ENCODE measurements at regions not wholly inside any gene's neighbourhood (a gene's known extent, or its start where the extent isn't known, plus 50 kb on each side); places are given as distances from the start of the nearest gene placed in this dataset.
"Not testable (repeated sequence)": the region's sequence is repeated elsewhere in the genome, so short reads cannot be mapped to it uniquely, and the experiment has no call there.

DNA sequence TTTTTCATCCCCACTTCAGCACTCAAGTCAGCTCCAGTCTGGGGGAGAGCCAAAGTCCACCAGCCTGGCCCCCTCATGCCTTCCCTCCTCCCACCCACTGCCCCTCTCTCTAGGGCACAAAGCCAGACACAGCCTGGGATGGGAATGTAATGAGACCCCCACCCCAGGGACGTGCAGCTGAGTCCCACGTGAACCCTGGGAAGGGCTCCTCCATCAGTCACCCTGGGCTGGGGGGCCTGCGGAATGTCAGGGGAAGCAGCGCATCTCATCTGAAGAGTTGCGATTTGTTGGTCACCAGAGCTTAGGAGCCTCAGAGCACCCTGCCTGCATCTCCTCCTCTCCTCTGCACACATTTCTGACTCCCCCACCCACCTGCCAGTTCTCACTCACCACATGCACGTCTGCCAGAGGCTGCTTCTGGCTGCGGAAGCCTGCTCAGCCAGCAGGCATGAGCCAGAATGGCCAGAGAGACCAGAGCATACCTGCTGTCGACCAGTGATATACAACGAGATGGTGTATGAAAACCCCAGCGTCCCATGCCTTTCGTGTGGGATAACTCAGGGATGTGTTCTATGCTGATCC, 167.1 kb upstream of the TOP1 start:
- no peak for DNase-seq

DNA sequence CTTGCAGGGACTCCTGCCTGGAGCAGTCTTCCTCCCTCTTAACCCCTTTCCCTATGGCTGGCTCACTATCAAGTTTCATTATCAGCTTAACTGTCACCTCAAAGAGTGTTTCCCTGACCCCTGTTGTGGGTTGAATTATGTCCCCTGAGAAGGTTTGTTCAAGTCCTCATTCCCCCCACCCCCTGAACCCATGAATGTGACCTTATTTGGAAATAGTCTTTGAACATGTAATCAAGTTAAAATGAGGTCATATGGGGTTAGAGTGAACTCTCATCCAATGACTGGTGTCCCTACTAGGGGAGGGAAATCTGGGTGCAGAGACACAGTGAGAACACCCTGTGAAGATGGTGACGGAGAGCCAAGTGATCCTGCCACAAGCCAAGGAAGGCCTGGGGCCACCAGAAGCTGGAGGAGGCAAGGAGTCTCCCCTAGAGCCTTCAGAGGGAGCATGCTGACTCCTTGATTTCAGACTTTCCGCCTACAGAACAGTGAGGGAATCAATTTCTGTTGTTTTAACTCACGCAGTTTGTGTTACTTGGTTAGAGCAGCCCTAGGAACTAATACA, 165.2 kb upstream of the TOP1 start:
- no peak for DNase-seq

DNA sequence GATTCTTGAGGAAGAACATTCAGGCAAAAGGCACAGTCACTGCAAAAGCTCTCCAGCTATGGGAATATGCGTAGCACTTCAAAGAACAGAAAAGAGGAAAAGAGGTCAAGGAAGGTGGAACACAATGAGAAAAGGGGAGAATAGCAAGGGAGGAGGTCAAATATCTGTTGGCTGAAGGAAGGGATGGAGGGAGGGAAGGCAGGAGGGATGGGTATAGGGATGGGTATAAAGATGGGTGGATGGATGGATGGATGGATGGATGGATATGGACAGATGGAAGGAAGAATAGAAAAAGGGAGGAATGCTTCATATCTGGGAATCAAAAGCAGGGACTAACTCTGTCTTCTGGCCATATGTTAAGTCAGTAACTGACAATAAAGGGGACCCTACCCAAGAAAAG, 164.2 kb upstream of the TOP1 start:
- DNase-seq, result no peak

DNA sequence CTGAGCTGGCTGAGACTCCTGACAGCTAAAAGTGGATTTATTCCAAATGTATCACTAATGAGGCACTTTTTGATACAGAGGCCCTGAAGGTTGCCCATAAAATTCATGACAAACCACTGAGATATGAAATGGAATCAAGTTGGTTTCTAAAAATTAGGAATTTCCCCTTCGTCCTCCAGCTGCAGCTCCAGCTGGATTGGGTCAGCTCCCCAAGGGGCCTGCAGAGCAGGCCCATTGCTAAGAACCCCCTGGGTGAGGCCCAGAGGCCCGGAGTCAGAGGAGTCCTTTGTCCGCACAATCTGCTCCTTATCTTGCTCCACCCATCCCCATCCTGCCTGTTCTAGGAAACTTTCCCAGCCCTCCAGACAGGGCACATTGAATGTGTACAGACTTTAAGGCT, 163.5 kb upstream of the TOP1 start:
- no peak for DNase-seq

DNA sequence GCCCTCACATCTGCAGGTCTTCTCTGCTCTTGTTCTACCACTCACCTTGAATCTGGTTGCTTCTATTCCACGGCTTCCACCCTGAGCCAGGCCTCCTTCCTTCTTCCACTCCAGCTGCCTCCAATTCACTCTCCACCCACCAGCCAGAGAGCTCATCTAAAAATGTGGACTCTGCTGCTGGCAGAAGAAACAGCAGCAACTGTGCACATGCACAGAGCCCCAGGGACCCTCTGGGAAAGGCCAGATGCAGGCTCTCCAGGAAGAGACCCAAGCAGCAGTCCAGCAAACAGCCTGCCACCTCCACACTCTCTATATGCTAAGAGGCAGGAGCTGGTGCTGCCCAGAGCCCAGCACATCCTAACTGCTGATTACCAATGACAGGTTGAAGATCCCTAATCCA, 162.6 kb upstream of the TOP1 start:
- DNase-seq, result no peak

DNA sequence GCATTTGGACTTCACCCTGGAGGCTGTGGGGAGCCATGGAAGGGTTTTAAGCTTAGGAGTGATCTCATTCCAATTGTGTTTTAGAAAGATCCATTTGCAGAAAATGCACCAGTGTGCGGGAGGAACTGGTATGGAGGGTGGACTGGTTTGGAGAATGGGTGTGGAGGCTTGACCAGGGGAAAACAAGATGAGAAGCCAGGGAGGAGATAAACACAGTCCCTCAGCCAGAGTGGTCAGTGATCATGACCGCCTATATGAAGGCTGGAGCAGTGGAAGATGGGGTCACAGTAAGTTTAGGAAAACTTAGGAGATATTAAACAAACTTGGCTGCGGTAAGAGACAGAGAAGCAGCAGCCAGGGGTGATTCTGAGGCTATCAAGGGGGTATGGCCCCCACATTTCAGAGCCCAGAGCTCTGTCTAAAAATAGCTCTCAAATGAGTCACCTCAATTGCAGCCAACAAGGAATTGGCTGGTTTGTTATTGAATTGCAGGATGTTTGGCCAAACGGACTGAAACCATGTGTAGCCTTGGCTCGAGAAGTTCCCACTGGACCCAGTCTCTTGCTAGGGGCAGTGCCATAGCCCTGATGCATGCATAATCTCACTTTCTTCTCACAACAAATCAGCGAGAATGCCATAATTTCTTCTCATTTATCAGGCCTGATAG, 159.9 kb upstream of the TOP1 start:
- no peak for DNase-seq

DNA sequence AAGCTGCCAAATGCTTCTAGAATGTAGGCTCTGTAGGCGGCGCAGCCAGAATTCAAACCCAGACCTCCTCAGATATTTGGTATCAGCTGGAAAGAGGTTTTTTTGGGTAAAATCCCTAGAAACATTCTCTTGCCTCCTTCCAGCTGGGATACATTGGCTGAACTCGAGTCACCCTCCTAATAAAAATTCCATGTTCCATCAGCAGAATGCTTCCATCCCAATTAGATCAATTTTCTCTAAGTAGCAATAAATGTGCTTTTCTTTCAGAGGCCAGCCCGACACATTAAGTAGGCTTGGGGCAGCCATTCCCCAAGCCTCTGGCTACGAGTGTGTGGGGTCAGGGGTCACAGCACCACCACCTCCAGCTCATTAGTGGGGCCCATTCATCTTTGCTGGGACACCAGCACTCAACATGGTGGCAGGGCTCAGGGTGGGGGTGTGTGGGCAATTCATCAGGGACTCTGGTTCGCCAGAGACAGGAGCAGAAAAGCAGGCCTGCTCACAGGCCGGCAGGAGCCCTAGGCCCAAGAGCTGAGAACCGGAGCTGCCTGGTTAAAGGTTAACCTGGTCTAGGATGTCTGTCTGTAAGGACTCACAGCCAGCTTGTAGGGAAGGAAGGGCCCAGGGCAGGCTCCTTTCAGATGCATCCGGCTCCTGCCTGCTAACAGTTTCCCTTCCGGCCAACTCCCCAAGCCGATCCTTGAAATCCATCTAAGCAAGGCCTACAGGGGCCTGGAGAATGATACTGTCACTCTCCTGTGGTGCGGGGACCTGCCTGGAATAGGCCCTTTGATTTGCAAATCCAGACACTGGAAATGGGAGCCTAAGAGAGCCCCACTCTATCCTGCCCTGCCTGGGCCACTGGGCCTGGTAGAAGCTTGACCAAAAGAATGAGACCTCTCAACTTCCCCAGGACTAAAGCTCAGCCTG, 159.1 kb upstream of the TOP1 start:
- no peak for DNase-seq

DNA sequence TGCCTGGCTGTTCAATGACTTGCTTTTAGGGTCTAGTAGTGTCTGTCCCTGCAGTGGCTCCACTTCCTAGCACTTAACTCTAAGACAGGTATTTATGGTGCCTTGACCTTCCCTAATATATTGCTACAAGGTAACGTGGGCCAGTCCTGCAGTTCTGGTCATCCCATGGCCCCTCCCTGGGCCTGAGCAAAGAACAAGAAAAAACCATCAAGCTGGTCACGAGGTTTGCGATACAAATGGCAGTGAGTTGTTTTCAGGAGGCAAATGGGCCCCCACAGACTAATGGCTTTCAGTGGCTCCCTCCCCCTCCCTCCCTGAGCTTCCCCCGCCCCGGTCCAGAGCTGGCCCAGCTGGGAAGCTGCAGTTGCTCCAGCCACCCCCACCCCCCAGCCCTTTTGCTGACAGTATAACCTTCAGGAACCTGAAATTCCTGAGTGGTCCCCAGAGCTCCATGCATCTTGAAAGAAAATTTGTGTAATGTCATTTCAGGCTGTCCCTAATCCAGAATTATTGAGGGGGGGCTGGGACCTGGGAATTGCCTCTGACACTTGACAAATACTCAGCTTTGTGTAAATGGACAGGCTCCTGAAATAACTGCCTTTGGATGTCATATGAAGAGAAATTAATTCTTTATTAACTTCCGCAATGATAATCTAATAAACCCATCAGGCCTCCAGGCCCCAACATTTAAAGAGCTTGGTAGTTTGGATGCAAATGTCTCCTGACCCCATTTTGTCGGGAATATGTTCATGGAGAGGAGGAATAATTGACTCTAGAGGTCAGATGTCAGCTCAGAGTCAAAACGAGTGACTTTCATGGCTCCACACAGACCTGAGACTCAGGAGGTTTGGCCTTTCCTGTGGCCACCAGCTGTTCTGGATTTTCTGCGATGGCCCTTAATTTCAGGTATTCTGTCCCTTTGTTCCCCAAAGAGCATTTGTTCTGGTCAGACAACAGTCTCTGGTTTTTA, 153.2 kb upstream of the TOP1 start:
- no peak for DNase-seq

DNA sequence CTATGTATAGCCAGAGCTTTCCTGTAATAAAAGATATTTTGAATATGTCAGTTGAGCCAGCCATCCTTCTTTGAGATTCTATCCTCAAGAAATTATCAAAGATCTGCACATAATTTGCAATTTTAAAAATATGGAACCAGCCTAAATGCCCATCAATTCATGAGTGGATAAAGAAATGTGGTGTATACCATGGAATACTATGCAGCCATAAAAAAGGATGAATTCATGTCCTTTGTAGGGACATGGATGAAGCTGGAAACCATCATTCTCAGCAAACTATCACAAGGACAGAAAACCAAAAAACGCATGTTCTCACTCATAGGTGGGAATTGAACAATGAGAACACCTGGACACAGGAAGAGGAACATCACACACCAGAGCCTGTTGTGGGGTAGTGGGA, 150.5 kb upstream of the TOP1 start:
- DNase-seq, result not testable (repeated sequence)

DNA sequence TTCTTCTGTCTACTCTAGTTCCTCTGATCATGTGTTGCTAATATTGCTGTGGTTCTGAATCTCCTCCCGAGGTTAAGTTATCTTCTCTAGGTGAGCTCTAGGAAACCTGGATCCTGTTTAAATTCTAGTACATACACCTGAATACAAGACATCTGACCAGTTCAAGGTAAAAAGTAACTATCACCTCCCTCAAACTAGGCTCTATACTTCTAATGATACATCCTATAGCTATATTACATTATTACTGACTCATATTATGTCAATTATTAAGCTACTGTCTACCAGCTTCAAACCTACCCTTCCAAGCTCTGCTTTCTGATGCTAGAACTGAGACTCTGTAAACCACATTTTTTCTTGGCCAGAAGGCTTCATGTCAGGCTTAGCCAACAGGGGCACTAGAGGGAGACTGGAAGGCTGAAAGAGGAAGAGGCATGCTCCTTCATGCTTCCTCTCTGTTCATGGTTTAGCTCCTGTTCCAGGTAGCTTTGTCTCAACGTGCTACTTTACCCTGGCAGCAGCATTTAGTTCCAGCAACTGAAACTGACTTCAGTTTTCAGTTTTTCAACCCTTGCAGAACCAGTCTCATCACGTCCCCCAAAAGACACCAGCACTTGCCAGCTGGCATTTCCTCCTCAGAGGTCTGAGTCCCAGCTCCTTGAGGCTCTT, 148.4 kb upstream of the TOP1 start:
- DNase-seq, result no peak

DNA sequence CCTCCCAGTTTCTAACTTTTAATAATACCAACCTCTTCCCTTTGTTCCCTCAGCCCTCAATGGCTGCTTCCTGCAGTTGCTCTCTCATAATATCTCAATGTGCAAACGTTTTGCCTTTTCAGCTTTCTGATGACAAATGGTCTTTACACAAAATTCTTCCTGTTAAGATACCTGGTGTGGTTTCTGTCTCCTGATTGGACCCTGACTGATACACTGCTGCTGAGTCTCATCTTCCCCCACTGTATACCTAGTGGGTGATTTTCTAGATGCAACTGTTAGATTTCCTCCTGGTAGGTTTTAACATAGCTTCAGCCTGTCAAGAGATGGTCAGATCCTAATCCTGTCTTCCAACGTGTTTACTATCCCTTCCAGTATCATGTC, 147.9 kb upstream of the TOP1 start:
- DNase-seq, result no peak

DNA sequence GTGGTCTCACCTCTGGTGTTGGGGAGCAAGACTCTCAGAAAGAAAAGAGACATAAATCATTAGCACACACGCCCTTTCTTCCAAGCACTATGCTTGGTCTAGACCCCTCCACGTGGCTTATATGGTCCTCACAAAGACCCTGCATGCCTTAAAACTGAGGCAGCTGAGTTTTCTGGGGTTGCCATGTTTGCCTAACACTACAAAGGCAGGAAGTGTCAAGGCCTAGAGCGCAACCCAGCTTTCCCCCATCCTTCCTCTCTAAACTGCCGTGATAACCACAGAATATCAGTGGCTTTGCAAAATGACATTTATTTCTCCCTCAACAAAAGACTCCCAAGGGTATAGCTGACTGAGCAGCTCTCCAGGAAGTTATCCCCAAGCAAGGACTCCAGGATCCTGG, 146.5 kb upstream of the TOP1 start:
- DNase-seq, result no peak

DNA sequence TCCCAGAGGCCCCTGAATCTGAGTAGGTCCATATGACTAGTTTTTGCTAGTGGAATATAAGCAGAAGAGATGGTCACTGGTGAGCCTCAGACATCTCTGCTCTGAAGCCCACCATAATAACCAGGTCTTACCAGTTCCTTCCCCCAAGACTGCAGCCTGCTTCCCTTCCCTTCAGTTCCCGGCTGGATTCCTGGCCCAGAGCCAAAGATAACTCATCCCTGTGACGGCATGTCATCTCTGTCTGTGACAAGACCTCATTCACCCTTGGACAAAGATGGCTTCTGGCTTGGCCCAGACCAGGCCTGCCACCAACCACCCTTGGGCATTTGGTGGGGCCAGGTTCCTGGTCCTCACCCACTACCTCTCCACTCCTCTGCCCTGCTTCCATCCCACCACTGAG, 145.5 kb upstream of the TOP1 start:
- no peak for DNase-seq

DNA sequence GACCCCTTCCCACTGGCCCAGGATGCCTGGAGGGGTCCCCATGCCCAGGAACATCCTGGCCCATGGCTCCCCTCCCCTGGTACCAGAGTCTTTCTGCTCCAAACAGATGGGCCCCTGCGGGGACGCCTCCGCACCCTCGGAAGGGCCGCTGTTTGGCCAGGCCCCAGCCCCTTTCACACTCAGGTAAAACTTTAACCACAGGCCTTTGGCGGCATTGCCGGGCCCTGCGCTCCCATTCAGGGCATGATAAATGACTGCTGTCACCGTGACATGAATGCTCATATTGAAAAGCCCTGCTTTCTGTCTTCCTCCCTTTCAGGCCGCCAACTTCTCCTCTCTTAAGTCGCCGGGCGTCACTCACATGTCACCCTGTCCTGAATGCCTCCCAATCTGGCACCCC, 141.5 kb upstream of the TOP1 start:
- no peak for DNase-seq

DNA sequence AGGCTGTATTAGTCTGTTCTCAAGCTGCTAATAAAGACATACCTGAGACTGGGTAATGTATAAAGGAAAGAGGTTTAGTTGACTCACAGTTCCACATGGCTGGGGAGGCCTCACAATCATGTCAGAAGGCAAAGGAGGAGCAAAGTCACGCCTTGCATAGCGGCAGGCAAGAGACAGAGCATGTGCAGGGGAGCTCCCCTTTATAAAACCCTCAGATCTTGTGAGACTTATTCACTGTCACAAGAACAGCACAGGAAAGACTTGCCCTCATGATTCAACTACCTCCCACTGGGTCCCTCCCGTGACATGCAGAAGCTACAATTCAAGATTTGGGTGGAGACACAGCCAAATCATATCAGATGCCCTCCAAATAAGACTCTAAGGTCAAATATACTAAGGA, 139.4 kb upstream of the TOP1 start:
- DNase-seq, result not testable (repeated sequence)

DNA sequence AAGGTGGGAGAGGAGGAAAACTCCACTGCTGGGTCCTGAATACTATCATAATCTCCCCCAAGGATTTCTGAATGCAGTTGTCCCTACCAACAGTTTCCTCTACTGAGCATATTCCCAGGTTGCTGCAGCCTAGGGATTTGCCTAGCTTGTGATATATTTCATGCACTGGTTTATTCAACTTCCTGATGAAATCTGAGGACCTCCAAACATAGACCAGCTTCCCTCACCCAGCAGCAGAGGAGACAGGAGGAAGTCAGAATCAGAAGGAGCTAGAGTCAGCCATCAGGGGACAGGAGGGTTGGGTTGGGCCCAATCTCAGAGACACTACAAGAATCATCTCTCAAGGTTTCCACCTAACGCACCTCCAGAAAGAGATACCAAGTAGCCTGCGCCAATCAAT, 138.4 kb upstream of the TOP1 start:
- no peak for DNase-seq

DNA sequence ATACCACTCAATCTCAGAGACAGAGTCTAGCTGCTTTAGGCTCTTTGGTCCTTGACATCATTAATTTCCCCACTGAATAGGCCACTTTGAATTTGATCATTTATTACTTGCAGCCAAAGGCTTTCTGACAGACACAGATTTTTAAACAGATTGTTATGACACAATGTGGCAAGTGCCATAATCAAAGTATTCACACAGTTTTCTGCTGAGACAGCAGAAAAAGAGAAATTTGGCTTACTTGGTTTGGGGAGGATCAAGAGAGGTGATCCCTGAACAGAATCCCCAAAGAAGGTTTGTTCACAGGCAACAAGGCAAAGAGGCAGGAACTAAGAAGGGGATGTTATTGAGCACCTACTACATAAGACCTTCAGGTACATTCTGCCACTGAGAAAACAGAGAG, 138.0 kb upstream of the TOP1 start:
- DNase-seq, result no peak

DNA sequence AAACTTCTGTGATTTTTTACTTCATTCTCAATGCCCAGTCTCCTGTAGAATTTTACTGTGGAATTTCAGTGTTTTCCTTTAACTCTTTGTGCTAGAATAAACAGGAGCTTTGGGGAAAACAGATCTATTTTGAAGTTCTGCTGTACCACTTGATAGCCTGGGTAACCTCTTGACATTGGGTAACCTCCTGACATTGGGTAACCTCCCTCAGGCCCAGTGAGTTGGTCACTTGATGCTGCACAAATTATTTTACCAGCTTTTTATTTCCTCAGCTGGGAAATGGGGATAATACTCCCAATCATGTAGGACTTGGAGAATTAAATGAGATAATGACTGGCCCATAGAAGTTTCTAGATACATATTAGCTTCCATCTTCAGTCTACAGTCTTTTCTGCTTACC, 137.3 kb upstream of the TOP1 start:
- no peak for DNase-seq

DNA sequence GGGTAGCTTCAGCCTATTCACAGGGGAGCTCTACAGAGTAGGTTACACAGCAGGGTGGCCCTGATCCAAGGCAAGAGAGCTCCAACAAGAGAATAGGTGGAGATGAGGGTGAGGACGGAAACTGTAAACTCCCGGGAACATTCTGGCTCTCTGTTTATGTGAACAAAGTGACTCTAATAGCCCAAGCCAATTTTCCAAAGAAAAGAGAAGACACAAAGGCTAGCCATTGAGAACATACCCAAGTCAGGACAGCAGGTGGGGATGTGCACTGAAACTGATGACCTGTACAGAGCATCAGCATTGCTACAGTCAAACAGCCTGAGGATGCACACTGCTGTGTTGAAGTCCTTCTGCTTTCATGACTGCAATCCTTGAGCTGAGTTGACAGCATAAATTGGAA, 136.0 kb upstream of the TOP1 start:
- no peak for DNase-seq

DNA sequence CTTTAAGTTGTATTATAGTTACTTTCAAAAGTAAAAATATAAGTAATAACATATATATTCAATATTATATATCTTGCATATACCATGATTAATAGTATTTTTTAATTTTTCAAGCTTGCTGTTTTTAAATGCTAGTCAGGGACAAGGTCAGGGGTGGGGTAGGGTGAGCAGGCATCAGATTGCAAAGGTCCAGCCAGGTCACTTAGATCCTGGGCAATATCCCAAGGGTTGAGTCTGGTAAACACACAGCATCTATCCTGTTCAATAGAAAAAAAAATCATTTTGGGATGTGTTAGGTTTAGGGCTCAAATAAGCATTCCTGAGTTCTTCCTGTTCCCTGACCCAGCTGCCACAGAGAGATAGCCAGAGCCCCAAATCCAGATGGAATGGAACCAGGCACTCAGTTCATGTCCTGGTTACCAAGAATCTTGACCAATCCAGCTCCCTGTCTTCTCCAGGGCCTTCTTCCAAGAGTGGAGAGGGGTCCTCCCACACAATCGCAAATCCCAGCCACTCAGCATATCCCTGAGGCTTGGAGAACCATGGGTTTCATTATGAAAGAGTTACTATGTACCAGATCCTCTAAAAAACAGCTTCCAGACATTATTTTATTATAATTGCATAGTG, 134.9 kb upstream of the TOP1 start:
- DNase-seq, result no peak

DNA sequence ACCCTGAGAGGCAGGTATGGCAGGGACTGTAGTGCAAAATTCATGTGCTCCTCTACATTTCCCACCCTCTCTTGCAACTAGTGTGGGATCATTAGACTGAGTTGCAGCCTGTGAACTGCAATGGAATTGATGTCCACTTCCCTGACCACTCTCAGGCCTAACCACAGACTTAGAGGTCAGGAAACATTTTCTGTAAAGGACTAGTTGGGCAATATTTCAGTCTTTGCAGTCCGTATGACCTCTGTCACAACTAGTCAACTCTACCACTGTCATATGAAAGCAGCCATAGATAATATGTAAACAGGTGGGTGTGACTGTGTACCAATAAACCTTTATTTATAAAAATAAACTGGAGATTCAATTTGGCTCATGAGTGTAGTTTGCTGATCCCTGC, 134.4 kb upstream of the TOP1 start:
- DNase-seq, result no peak

DNA sequence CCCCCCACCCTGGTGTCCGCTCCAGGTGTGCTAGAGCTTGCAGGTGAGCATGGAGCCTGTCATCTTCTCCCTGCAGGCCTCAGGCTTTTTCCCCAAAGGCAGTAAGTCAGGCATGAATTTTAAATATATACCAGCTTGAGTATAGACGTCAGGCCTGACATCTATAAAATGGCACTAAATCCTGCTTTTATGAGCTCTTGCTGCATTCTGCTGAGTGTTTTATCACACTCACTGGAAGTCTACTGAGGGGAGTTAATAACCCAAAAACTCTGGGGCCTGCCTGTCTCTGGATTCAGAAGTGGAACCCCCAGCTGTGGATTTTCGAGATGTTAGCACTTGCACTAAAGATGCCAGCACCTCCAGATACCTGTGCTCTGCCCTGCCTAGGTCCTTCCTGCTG, 133.4 kb upstream of the TOP1 start:
- no peak for DNase-seq
